NB4 (cell line): ENCODE measurements at regions not wholly inside any gene's neighbourhood (a gene's known extent, or its start where the extent isn't known, plus 50 kb on each side); places are given as distances from the start of the nearest gene placed in this dataset.

ENCODE experiments used
- POLR2A ChIP-seq: IDR thresholded peaks from 2 replicates; pipeline ENCODE4 v1.6.1; 2011; ENCODE audit warnings: mild to moderate bottlenecking; ENCODE audit not compliant: insufficient read length; ENCODE audit errors: extremely low read depth
- TF ChIP-seq, protein P1 (sequence below): IDR thresholded peaks from one replicate; pipeline ENCODE4 v1.5.1; 2012; ENCODE audit warnings: low read depth, low read length
- TF ChIP-seq, protein P2 (sequence below): IDR thresholded peaks from 2 replicates; pipeline ENCODE4 v1.6.1; 2011; ENCODE audit warnings: low read depth, low read length

- TF ChIP-seq, protein P1, sequence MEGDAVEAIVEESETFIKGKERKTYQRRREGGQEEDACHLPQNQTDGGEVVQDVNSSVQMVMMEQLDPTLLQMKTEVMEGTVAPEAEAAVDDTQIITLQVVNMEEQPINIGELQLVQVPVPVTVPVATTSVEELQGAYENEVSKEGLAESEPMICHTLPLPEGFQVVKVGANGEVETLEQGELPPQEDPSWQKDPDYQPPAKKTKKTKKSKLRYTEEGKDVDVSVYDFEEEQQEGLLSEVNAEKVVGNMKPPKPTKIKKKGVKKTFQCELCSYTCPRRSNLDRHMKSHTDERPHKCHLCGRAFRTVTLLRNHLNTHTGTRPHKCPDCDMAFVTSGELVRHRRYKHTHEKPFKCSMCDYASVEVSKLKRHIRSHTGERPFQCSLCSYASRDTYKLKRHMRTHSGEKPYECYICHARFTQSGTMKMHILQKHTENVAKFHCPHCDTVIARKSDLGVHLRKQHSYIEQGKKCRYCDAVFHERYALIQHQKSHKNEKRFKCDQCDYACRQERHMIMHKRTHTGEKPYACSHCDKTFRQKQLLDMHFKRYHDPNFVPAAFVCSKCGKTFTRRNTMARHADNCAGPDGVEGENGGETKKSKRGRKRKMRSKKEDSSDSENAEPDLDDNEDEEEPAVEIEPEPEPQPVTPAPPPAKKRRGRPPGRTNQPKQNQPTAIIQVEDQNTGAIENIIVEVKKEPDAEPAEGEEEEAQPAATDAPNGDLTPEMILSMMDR = no peak
- TF ChIP-seq POLR2A = no peak
- TF ChIP-seq, protein P2, sequence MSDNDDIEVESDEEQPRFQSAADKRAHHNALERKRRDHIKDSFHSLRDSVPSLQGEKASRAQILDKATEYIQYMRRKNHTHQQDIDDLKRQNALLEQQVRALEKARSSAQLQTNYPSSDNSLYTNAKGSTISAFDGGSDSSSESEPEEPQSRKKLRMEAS = no peak
These were observed 72.4 kb upstream of the CCDC150 start for GRCh38 chr2:196566961-196567666.
